NCI-H2196 (cell line): ENCODE measurements at regions not wholly inside any gene's neighbourhood (a gene's known extent, or its start where the extent isn't known, plus 50 kb on each side); places are given as distances from the start of the nearest gene placed in this dataset.

ENCODE experiments used
- DNase-seq: peaks from one replicate; lab custom pipeline; 2025; ENCODE audit not compliant: unreplicated experiment; lab: John Stamatoyannopoulos, UW

DNA sequence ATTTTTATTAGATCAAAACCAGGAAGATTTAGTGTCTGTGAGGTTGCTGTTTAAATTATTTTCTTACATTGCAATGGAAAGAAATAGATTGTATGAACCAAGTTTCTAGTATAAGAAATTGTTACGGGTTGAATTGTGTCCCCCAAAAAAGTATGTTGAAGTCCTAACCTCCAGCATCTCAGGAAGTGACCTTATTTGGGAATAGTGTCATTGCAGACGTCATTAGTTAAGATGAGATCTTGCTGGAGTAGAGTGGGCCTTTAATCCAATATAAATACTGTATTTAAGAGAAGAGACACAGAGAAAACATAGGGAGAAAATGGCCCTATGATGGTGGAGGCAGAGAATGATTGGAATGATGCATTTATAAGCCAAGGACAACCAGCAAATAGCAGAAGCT lies 188.7 kb upstream of the SAMSN1 start:
- DNase-seq, result no peak

DNA sequence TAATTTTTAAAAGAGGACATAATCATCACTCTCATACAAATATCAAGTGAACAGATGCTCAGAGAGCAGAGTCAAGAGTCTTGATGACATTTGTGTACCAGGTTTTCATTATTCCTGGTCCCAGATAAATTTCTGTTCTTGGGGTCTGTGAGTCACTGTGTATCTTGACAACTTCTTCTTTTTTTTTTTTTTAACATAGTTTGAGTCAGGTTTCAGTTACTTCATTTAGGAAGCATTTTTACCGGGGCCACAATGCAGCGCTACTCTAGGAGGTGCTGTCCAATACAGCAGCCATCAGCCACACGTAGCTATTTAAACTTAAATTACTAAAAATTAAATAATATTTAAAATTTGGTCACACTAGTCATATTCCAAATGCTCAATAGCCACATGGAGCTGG lies 188.1 kb upstream of the SAMSN1 start:
- DNase-seq, result no peak

DNA sequence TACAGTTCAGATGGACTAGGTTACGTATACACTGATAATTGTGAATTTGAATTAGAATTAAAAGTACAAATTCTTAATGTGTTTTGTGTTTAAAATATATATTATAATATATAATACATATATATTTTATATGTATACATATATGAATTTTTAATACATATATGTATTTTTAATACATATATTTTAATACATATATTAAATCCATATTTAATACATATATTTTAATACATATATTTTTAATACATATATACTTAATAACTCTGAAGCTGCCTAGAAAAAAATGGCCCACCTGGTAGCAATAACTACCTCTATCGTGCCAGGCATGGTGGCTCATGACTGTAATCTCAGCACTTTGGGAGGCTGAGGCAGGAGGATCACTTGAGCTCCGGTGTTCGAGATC lies 179.1 kb upstream of the SAMSN1 start:
- no peak for DNase-seq

DNA sequence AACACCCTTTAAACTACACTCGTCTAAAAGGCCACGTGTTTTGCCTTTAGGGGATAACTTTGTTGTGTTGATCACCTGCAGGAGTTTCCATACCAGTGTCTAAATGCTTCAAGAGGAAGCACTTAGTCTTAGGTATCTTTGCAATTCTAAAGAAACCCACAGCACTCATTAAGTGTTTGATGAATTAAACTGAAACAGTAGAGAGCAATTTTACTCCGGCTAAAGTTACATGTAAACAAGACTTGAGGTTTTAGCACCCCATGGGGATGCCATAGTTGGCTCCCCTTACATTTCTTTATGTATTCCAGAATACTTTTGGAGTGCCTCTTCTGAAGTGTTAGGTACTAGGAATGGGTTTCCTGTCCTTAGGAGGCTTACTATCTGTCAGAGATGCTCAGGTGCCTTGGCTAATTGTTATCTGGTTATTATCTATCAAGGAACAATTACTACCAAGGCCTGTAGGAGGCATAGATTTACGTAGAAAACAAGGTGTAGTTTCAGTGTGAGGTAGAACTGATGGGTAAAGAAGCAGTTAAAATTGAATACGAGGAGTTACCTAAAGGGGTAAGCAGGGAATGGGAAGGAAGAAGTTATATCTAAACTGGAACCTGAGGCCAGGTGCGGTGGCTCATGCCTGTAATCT lies 176.8 kb upstream of the SAMSN1 start:
- no peak for DNase-seq

DNA sequence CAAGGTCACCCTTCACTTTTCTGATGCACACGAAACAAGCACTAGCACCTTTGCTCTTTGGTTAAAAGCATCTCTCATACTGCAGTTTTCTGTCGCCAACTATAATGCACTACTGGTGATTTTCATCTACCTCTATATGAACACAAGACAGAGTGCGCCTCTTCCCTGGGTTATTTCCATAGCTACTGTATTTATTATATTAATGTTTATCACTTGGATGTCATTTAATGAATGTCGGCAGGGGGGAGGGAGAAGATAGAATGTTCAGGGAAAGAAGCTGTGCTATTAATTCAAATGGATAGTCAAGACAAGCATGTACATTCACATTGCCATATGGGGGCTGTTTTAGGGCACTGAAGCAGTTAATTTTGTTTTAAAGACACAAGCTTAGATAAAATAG lies 174.1 kb upstream of the SAMSN1 start:
- DNase-seq, result no peak

DNA sequence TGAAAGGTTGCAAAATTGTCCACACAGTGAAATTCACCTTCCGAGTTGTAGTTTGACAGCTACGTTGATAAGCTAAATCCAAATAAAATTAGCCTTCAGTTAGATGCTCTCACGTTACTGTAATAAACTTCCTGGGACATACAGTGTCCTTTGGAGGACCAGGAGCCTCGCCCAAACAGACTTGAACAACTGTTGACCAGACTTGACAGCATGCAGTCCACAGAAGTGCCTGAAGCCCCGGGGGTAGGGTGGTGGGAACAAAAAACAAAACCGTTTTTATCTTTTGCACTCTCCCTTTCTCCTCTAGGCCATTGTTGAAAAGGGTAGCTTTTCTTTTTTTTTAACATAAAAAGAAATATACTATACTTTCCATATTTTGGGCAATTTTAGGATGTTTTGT lies 172.8 kb upstream of the SAMSN1 start:
- no peak for DNase-seq

DNA sequence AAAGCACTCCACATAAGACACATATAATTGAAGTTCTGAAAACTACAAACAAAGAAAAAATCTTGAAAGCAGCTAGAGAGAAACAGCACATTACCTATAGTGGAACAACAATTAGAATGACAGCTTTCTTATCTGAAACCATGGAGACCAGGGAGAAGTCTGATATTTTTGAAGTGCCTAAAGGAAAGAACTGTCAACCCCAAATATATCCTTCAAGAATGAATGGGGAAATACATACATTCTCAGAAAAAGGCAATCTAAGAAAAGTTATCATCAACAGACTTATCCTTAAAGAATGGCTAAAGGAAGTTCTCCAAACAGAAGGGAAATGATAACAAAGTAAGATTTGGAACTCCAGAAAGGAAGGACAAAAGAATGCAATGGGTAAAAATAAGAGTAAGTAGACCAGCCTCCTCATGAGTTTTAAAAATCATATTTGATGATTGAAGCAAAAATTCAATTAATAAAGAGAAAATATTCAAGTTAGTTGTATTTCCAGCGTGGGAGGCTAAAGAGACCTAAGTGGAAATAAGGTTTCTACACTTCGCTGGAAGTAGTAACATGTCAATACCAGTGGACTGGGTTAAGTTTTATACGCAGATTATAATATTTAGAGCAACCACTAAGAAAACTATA lies 170.8 kb upstream of the SAMSN1 start:
- DNase-seq, result no peak

DNA sequence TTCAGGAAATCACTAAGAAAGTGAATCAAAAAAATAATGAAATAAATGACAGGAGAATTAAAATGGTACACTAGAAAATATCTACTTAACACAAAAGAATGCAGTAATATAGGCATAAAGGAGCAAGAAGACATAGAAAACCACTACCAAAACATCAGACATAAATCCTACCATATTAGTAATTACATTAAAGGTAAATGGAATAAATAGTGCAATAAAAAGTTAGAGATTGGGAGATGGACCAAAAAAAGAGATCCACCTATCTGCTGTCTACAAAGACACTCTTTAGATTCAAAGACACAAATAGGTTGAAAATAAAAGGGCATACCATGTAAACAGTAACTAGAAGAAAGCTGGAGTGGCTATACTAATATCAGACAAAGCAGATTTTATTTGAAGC lies 167.0 kb upstream of the SAMSN1 start:
- no peak for DNase-seq

DNA sequence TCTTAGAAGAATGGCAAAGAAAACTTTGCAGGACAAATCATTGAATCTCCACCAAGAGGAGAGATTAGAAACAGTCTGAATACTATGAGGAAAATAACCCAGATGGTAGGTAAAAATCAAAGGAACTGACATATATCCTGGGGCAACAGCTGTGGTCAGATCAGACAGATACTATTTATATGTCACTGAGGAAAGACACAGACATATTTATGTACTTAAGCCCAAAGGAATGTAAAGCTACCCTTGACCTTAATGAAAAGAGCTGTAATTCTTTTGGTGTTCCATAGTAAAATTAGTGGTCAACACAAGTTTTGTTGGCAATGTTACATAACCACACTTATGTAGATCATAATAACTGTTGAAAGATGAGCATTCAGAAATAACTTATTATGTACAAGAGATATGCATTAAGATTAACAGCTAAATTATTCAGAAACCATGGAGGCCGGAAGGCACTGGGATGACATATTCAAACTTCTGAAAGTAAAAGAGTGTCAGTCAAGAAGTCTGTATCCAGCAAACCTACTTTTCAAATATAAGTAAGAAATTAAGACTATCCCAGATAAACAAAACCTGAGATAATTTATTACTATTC lies 166.1 kb upstream of the SAMSN1 start:
- no peak for DNase-seq

DNA sequence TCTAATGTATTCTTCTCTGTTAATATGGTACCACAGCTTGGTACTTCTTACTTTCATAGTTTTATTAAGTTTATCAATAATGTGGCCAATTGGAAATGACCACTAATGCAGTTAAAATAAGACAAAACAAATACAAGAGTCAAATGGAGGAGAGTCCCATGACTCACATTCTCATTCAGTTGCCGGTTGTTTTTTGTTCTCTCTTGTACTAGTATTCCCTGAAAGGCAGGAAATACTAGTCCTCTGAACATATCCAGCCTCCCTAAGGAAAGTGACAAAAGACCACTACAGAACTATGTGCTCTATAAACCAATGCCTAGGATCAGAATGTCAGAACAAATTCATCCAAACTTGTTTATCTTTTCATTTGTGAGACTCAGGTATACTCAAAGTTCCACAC lies 165.2 kb upstream of the SAMSN1 start:
- DNase-seq, result no peak

DNA sequence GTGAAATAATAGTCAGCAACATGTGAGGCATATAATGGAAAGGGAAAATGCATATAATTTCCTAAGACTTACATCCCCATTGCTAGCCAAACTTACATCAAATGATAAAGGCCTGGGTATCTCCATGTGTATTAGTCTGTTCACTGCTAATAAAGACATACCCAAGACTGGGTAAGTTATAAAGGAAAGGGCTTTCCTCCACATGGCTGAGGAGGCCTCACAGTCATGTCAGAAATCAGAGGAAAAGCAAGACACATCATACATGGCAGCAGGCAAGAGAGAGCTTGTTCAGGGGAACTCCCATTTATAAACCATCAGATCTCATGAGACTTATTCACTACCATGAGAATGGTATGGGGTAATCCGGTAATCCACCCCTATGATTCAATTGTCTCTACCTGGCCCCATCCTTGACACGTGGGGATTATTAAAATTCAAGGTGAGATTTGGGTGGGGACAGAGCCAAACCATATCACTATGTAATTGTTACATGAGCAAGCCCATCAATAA lies 161.5 kb upstream of the SAMSN1 start:
- DNase-seq, result no peak

DNA sequence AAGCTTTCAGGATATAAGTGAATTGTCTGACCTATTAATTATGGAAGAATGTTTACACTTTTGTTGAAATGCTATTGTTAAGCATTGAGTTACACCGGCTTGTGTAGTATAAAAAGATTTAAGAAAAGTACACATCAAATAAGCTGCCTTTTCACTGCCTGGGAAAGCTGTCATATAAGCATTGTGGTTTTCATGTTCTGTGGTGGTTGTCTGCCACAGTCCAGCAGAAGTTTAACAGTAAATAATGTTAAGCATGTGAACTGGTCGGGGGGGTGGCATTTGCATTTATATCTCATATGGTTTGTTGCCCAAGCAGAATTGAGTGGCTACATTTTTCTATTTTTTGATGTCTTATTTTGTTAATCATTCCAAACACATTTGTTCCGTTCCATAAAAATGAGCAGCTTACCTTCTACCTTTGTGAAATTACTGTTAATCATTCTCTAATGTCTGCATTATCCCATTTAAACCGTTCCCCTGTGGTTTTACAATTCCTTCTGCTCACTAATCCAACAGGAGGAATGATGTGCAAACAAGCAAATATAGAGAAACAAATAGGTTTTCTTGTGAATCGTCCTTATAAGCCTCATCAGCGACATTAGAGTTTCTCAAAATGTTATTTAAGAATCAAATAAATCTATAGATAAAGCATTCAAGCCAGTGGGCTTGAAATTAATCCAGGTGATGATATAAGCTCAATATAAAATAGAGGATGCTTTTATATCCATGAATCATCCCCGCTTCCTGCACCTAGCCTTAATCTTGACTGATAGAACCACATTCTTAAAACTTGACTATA lies 160.8 kb upstream of the SAMSN1 start:
- no peak for DNase-seq

DNA sequence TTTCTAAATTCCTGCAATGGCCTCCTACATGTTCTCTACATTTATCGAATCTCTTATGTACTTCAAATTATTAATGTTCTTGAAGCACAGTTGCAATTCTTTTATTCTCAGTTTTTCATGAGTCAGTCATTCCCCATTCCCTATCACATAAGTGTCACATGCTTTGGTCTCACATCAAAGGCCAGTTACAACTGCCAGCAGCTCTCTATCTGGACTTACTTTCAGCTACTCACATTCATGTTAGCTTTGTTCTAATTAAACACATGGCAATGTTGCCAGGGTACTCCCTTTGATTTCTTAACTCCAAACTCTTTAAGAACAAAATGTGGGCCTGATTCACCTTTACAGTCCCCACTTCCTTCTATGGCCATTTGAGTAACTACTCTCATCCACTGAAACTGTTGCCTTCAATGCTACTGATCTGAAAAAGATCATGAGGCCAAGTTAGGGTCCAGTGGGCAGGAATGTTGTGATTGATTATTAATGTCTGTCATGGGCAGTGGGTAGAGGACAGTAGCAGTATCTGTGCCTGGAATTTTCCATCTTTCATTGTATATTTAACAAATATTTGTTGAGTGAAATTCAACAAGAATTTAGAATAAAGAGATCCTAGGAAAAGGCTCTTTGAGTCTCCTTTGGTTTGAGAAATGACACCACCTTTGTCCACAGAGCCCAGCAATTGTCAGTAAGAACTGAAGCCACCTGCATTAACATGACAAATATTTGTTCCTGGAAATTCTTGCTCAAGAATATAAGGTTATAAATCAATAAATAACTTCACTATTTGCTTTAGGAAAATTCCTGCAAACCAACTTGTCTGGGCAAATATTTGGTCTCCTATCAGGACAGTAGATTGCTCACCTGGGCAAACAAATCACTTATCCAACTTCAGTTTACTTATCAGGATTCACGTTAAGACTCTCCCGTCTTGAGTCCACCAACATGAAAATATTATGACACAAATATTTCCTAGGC lies 153.6 kb upstream of the SAMSN1 start:
- no peak for DNase-seq

DNA sequence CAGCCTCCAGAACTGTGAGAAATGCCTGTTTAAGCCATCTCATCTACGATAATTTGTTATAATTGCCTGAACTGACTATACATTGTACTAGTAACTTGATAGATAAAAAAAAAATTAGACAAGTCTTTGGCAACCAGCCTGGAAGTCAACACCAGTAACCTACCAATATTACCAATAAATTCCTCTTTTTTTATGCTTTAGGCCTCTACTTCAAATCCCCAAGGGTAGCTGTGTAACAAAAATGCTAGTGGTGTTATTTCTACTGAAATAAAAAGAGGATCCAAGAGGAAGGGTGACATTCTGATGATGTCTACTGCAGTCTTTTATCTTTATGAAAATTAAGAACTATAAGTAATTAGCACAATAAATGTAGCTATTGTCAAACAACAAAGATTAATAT lies 151.7 kb upstream of the SAMSN1 start:
- DNase-seq, result no peak

DNA sequence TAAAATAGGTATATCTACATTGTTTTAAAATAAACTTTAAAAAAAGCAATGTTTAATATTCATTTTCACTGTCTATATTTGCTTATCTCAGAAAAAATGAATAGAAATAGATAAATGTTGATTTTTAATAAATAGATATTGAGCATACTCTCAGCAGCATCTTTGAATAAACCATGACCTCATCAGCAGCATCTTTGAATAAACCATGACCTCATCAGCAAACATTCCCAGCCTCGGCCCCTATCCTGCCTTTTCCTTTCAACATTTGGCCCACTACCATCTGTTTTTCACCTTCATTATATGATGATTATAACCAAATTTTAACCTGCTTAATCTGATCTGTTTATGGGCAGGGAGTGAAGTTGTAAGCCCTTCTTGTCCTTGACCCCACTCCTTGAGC lies 148.7 kb upstream of the SAMSN1 start:
- no peak for DNase-seq

DNA sequence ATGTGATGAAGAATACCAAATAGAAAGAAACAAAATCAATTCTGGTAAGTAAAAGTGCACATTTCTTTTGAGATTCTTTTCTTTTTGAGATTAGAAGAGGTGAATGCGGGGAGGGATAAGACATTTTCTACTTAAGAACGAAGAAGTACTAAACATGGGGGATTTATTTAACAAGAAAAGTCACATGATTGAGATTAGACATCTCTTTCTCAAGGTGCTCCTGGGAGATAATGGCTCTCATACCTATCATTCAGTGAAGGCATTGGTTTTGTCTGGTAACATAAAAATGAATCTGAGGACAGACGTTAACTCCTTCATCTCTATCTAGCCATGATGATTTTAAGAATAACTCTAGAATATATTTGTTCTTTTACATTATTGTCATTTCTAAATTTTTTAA lies 147.9 kb upstream of the SAMSN1 start:
- no peak for DNase-seq

DNA sequence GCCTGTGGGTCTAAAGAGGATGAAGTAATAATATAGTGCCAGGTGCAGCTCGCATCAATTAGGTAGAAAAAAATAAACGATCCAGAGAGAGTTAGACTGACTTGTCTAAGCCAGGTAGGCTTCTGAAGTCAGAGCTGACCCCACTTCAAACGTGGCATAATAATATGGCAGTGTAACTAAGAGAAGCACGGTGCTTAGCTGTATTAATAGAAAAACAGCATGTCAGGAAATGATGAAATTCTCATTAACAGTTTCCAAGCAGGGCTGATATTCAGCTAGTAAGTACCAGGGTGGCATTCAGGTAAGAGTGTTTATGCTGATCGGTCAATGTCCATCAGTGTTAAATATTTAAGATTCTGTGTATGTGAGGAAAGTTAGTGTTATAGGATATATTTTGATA lies 145.8 kb upstream of the SAMSN1 start:
- no peak for DNase-seq

DNA sequence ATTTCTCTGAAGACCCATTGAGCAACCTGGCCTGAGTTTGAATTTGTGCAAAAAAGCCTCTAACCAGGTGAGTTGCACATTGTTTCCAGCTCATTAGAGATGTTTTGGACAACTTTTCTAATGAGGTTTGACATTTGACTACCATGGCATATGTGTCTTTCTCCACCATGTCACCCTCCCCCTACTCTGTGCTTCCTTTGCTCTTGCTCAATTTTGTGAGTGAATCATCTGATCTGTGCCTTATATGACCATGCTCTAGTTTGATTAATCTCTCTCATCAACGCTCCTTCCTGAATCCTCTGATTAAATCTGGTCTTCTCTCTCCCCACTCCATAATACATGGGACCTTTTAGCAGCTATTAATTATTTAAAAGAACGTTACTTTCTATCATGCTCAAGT lies 144.8 kb upstream of the SAMSN1 start:
- DNase-seq, result no peak

DNA sequence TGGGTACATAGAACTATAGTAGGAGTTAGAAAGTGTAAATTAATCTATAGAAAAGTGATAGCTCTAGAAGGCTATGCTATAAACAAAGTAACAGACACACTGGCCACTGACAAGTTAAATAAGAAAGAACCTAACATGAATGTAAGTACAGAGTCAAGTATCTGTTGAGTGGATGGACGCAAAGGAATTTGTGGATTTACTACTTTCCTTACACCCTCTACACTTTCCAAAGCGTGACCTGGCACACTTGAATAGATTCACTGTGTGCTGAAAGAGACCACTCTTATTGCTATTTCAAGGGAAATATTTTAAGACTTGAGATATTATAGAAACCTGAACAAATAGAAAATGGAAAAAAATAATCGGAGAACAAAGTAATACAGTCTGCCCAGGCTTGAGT lies 142.8 kb upstream of the SAMSN1 start:
- DNase-seq, result no peak

DNA sequence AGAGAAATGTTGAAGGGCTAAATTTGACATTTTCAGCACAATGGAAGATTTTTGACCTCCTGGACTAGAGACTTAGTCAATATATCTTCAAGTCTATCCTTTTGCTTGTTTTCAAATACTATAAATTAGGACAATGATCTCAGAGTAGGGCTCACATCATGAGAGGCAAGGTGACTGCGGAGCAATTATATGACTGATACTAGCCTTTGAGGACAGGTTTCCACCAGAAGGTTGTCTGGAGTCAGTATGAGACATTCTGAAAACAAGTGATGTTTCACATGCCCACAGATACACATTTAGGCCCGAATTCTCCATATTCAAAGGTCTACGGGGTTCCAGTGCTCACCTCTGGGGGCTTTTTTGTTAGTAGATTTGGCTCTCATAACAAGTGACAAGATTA lies 142.3 kb upstream of the SAMSN1 start:
- no peak for DNase-seq

DNA sequence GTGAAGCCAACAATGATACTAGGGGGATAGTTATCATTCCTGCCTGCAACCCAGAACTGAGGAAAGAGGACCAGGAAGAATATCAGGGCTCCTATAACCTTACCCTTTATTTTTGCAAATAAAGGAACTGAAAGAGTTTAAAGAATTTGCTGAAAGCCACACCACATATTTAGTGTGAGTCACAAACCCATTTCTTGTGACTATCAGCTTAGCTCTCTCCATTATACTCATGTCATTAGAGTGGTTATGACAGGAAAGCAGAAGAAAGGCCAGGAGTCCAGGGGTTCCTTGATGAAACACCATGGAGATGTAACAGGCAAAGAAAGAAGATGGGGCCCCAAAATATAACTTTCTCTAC lies 141.1 kb upstream of the SAMSN1 start:
- DNase-seq, result no peak
